Right kidney (tissue), 1 donor: ENCODE measurements at regions not wholly inside any gene's neighbourhood (a gene's known extent, or its start where the extent isn't known, plus 50 kb on each side); places are given as distances from the start of the nearest gene placed in this dataset.
"Not testable (repeated sequence)": the region's sequence is repeated elsewhere in the genome, so short reads cannot be mapped to it uniquely, and the experiment has no call there.

ENCODE experiments used
- DNase-seq: peaks from one replicate; pipeline ENCODE4 v3.0.0-alpha.2; 2016

DNA sequence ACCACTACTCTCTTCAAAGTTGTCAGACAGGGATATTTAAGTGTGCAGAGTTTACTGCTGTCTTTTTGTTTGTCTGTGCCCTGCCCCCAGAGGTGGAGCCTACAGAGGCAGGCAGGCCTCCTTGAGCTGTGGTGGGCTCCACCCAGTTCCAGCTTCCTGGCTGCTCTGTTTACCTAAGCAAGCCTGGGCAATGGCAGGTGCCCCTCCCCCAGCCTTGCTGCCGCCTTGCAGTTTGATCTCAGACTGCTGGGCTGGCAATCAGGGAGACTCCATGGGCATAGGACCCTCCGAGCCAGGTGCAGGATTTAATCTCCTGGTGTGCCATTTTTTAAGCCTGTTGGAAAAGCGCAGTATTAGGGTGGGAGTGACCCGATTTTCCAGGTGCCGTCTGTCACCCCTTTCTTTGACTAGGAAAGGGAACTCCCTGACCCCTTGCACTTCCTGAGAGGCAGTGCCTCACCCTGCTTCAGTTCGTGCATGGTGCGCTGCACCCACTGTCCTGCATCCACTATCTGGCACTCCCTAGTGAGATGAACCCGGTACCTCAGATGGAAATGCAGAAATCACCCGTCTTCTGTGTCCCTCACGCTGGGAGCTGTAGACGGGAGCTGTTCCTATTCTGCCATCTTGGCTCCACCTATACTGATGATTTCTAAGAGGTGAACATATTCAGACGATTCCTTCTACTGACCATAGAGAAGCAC is 167.6 kb downstream of the CXXC4 start:
- DNase-seq: not testable (repeated sequence)

DNA sequence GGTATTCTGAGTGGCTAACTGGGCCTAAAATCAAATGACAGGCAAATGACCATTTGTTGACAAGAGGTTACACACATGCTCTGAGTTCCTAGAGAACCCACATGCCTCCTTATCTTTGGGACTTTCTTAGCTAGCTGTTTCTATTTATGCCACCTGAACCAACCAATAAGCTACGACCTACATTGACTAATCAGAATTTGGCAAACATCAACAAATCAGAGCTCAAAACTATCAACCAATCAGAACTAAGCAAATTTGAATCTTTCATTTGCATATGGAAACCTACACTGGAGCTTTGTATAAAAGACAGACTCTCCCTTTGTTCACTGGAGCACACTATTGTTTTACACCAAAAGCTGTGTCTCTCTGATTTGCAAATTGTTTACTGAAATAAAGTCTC is 192.0 kb downstream of the CXXC4 start:
- no peak for DNase-seq

DNA sequence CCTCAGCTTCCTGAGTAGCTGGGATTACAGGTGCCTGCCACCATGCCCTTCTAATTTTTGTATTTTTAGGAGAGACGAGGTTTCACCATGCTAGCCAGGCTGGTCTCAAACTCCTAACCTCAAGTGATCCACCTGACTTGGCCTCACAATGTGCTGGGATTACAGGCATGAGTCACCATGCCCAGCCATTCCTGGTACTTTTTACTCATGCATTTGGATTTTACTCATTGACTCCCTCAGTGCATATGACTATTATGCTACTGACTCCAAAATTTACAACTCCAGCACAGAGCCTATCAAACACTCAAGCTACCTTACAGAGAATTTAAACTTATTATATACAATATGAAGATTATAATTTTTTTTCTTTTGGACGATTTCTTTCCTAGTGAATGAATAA is 199.9 kb downstream of the CXXC4 start:
- DNase-seq: no peak

DNA sequence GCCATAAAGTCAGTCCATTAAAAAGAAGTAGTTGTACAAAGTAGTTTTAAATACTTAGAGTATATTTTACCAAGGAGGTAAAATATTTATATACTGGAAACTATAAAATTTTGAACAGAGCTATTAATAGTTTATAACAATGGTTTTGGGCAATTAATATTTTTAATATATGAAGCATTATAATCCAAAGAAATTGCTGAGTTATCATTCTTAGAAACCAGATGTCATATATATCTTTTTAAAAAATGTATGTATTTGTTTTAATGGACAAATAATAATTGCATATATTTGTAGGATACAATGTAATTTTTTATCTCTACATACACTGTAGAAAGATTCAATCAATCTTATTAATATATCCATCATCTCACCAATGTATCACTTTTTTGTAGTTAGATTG is 207.8 kb downstream of the CXXC4 start:
- no peak for DNase-seq

DNA sequence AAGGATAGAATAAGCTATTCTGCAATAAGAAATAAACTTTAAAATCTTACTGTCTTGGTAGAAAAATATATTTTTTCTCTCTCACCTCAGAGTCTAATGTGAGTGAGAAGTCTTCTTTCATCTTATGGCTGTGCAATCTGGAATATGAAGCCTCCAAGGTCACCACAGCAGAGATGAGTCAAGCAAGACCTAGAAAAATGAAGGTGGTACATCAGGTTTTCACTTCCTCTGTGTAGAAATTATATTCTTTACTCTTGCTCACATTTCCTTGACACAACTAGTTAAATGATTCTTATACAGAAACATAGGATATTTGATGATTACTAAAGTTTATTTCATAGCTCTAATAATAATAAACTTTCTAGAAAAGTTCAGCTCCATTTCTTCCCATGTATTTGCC is 211.4 kb downstream of the CXXC4 start:
- DNase-seq: no peak

- no peak for DNase-seq
Observed at GRCh38 chr4:104279744-104280143, 214.9 kb downstream of the CXXC4 start.

DNA sequence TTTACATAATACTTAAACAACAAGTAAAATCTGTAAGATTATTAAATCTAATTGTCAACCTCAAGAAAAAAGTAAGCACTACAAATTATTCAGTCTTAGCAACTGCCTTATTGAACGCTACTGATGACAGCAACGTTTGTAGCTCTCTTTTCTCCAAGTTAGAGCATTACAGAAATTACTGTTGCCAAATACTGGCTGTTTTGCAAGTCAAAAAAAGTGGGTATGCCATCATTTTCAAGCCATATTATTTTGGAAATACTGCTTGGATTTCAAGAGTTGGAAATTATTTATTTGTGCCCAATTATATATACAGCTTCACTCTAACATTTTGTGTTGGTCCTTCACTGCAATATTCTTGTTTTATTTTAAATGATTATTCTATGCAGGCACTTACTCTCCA is 221.7 kb downstream of the CXXC4 start:
- no peak for DNase-seq

- DNase-seq: not testable (repeated sequence)
Observed at GRCh38 chr4:104269603-104270002, 225.1 kb downstream of the CXXC4 start.

- no peak for DNase-seq
Observed at GRCh38 chr4:104263100-104263499, 231.6 kb downstream of the CXXC4 start.

- no peak for DNase-seq
Observed at GRCh38 chr4:104262678-104263077, 232.0 kb downstream of the CXXC4 start.

GRCh38 chr4:104248726-104249125 is 246.0 kb downstream of the CXXC4 start:
- DNase-seq: no peak

DNA sequence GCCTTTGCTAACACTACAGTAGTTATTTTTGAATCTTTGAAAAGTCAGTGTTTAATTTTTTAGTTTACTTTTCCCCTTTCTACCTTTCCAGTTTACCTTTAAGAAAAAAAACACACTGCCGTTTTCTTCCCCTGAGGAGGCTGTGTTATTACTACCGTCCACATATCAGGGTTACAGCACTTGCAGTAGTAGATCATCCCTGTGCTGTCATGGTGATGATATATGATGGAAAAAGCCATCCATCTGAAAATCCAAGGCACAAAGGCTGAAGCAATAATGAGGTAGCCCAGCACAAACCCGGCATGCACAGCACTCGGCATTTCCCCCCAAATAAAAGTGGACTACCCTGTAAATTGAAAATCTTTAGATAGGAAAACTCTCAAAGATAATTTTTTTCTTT is 258.7 kb downstream of the CXXC4 start:
- no peak for DNase-seq

DNA sequence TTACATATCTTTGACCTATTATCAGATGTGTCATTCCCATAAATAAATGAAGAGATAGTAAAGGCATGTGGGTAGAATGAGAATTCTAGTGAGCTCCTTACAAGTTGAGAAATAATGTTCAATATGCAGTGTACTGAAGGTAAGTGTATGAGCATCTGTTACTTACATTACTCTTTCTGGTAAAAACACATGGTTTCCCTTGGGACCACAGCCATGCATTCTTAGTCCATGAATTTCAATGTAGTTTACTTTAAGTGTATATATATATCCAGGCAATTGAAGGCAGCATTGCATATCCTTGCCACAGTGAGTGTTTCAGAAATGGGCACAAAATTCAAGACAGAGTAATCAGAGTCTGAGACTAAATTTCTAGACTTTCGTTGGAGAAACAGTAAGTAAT is 277.2 kb downstream of the CXXC4 start:
- DNase-seq: no peak

DNA sequence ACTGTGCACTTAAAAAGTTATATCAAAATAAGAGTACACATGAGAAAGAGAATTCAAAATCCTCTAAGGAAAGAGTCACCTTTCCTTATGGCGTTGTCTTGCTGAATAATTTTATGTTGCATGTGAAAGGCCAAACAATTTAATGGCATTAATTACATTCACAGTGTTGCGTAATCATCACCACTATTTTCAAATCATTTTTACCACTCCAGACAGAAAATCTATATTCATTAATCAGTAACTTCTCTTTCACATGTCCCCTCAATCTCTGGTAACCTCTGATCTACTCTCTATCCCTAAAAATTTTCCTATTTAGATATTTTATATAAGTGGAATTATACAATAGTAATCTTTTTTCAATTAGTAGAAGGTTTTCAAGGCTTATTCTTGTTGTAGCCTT is 283.0 kb downstream of the CXXC4 start:
- DNase-seq: no peak

DNA sequence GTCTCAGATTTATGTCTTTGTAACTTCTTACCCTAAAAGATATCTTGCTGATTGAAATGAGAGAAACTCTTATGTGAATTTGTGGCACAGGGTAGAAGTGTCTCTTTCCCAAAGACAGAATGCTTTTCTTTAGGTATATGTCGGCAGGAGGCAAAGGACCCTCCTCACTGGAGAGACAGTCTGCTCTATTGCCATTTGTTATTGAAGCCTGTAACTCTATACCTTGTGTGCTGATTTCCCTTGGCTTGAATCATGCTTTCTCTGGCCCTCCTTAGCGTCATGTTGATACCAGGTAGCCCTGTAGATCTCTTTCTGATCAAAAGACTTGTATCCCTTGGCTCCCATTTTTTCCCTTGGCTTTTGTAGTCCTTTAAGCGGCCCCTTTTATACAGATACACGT is 284.3 kb downstream of the CXXC4 start:
- no peak for DNase-seq

- no peak for DNase-seq
Observed at GRCh38 chr4:104206784-104207183, 287.9 kb downstream of the CXXC4 start.

GRCh38 chr4:104205116-104205515 is 289.6 kb downstream of the CXXC4 start:
- DNase-seq: no peak

DNA sequence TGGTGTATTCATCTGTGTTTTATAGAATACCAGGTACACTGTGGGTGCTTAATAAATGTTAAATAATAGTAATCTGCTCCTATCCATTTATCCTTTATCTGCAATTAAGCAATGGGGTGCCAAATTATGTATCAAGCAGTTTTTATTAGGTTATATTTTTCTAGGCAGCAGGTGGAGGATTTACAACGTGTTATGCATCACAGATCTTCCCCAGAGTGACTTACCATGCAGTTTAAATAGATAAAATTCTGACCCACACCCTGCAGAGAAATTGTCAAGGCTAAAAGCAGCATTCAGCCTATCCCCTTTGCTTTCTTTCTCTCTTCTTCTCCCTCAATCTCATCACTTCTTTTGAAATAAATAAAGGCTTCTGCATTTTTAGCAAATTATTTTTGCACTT is 306.4 kb downstream of the CXXC4 start:
- DNase-seq: no peak

DNA sequence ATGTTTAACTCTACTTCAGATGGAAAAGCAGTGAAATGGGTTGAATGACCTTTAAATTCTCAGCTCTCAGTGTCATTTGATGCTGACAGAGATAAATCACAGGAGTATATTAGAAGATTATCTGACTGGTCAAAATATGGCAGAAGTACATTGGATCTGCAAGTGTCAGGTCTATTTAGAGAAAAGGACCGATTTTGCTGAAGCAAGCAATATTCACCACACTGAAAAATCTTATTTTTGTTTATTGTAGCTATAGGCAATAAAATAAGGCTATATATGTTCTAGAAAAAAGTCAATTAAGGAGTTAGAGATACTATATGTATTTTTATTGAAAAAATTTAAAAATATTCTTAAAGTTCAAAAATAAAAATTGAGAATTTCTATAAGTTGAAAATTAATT is 325.3 kb downstream of the CXXC4 start:
- no peak for DNase-seq

GRCh38 chr4:104166749-104167148 is 327.9 kb downstream of the CXXC4 start:
- DNase-seq: no peak

- DNase-seq: no peak
Observed at GRCh38 chr4:104163820-104164219, 330.9 kb downstream of the CXXC4 start.

DNA sequence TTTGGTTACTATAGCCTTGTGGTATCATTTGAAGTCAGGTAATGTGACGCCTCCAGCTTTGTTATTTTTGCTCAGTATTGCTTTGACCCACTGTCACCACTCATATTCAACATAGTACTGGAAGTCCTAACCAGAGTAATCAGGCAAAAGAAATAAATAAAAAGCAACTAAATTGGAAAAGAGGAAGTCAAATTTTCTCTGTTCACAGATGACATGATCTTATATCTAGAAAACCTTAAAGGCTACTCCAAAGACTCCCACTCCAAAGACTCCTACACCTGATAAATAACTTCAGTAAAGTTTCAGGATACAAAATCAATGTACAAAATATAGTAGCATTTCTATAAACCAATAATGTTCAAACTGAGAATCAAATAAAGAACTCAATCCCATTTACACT is 348.6 kb downstream of the CXXC4 start:
- no peak for DNase-seq

DNA sequence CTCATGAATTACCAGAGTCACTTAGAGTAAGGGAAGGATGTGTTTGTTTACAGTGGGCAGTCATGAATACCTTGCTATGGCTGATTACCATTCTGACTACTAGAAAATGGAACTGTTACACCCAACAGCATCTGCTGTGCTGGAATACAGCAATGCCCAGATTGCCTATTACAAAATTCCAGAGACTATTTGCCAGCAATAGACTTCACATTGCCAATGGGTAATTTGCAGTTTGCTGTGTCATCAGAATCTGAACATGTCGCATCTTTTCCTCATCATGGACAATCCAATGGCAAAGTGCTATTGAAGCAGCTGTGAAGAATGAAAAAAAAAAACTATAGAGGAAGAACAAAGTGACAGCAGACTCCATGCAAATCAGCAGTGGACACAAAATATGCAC is 356.6 kb downstream of the CXXC4 start:
- DNase-seq: no peak

DNA sequence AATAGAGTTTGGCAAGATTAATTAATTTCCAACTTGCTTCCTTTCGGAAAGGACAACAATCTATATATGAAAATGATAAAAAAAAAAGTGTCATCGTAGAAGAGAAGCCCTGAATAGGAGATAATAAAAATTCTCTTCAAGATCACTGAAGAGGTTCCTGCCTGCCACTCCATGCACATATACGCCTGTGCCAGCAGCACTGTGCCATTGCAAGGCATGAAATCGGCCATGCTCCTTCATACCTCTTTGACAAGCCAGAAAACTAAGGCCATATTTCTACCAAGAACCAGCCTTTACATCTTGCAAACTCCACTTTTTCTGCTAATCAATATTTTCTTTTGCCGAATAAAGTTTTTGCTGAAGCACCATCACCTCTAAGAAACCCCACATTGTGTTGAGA is 365.5 kb downstream of the CXXC4 start:
- DNase-seq: peak; percentile 1

GRCh38 chr4:104128850-104129213 is 365.9 kb downstream of the CXXC4 start:
- no peak for DNase-seq
